Sigmoid colon (tissue), 6 donors: ENCODE measurements at regions not wholly inside any gene's neighbourhood (a gene's known extent, or its start where the extent isn't known, plus 50 kb on each side); places are given as distances from the start of the nearest gene placed in this dataset.

ENCODE experiments used
- DNase-seq: peaks from one replicate; pipeline ENCODE4 v3.0.0-alpha.2; 2019
- H3K27ac ChIP-seq, 4 donors: fragments of 200-600 bp; sonication (generic); one replicate each; pipeline ENCODE4 v1.5.1; 2016 to 2019; ENCODE audit warnings: mild to moderate bottlenecking in 1 of 4
- H3K27me3 ChIP-seq, 3 donors: fragments of 200-600 bp; sonication (generic); one replicate each; pipeline ENCODE4 v1.5.1; 2019; ENCODE audit warnings: mild to moderate bottlenecking in 1 of 3
- H3K36me3 ChIP-seq, 4 donors: fragments of 200-600 bp; sonication (generic); one replicate each; pipeline ENCODE4 v1.5.1; 2016 to 2019
- H3K4me1 ChIP-seq, 4 donors: fragments of 200-600 bp; sonication (generic); one replicate each; pipeline ENCODE4 v1.5.1; 2017 to 2019
- H3K4me3 ChIP-seq, 4 donors: fragments of 200-600 bp; sonication (generic); one replicate each; pipeline ENCODE4 v1.5.1; 2017 to 2019; ENCODE audit warnings: mild to moderate bottlenecking in 2 of 4, moderate library complexity in 1 of 4
- H3K9me3 ChIP-seq, 4 donors: fragments of 200-600 bp in 3 of 4; sonication (generic) in 3 of 4; one replicate each; pipeline versions ENCODE4 v1.5.1 to v1.6.1; 2013 to 2019
- CTCF ChIP-seq, 4 experiments: fragments of 450-650 bp in 3 of 4; fragments of 200-600 bp in 1 of 4; IDR thresholded peaks; one replicate each; pipeline ENCODE4 v1.5.1; 2016 to 2019; ENCODE audit warnings: antibody characterized with exemption in 4 of 4, mild to moderate bottlenecking in 3 of 4, moderate library complexity in 2 of 4
- EP300 ChIP-seq, 4 donors: sonication (generic); formaldehyde crosslinking; IDR thresholded peaks; one replicate each; pipeline ENCODE4 v1.6.1; 2017; ENCODE audit warnings: antibody characterized with exemption in 4 of 4
- POLR2A ChIP-seq, 2 donors: fragments of 450-650 bp; IDR thresholded peaks; one replicate each; pipeline ENCODE4 v1.6.1; 2016; ENCODE audit warnings: antibody characterized with exemption in 2 of 2, mild to moderate bottlenecking in 2 of 2, moderate library complexity in 2 of 2
- POLR2AphosphoS5 ChIP-seq, 4 donors: sonication (generic); formaldehyde crosslinking; IDR thresholded peaks; one replicate each; pipeline ENCODE4 v1.6.1; 2017; ENCODE audit warnings: antibody characterized with exemption in 4 of 4
- WGBS, 2 donors: extraction: QIAGEN DNeasy Blood & Tissue Kit; methylation state at CpG; one replicate each; pipeline ENCODE4 v1.1.7; 2013; 5-methylcytosine and 5-hydroxymethylcytosine counted together
- intact Hi-C: fragments of 100-400 bp; cut with DNase I; formaldehyde crosslinking; loops from one replicate; pipeline ENCODE4 v1.15.1; 2023
- donor health status: healthy with polysubstance abuse.
- donor health status: healthy.

- H3K36me3 ChIP-seq, result no peaks in the 10 kb centered on the region
- TF ChIP-seq POLR2A (IDR thresholded peaks at IDR 0.05) (no peak), EP300 (IDR thresholded peaks at IDR 0.05) (no peak), CTCF (IDR thresholded peaks at IDR 0.05) (no peak), POLR2AphosphoS5 (IDR thresholded peaks at IDR 0.05) (no peak)
- WGBS, 2 donors, result 89 to 94% methylated on average over 4 of the region's 4 CpGs
- no peaks in the 10 kb centered on the region for H3K9me3 ChIP-seq
- intact Hi-C loops, result no loop called here
- H3K27me3 ChIP-seq, result no peaks in the 10 kb centered on the region
- no peak overlapping the region for H3K4me3 ChIP-seq
- H3K27ac ChIP-seq, result no peak overlapping the region
- no peak for DNase-seq
- H3K4me1 ChIP-seq, result no peaks in the 10 kb centered on the region
Observed at GRCh38 chr5:111851631-111852548, 94.9 kb upstream of the NREP start.

DNA sequence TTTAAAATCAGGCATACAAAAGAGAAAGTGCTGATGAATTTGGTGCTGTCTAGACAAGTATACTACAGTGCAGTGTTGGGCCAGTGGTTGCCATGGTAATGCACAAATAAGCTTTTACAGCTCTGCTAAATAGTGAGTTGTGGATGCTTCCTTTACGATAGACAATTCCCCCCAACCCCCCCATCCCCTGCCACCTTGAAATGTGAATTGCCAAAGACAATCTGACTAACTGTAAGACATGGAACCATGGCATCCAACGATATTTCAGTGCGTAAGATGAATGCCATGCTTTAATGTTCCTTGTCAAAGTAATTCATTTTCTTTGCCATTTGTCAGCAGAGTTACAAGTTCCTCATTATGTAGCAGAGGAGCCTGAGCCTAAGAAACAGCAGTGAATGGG lies 91.5 kb upstream of the NREP start:
- no peak overlapping the region for H3K4me3 ChIP-seq
- H3K9me3 ChIP-seq, result no peaks in the 10 kb centered on the region
- H3K4me1 ChIP-seq, result no peaks in the 10 kb centered on the region
- no peak overlapping the region for H3K27ac ChIP-seq
- H3K27me3 ChIP-seq, result no peaks in the 10 kb centered on the region
- no peak for DNase-seq
- intact Hi-C loops, result no loop called here
- H3K36me3 ChIP-seq, result no peaks in the 10 kb centered on the region
- TF ChIP-seq CTCF (IDR thresholded peaks at IDR 0.05) (no peak), POLR2A (IDR thresholded peaks at IDR 0.05) (no peak), POLR2AphosphoS5 (IDR thresholded peaks at IDR 0.05) (no peak), EP300 (IDR thresholded peaks at IDR 0.05) (no peak)
- WGBS, 2 donors, result 55 to 68% methylated on average over 3 of the region's 3 CpGs

- TF ChIP-seq POLR2AphosphoS5 (IDR thresholded peaks at IDR 0.05) (no peak), EP300 (IDR thresholded peaks at IDR 0.05) (no peak), CTCF (IDR thresholded peaks at IDR 0.05) (no peak), POLR2A (IDR thresholded peaks at IDR 0.05) (no peak)
- no peaks in the 10 kb centered on the region for H3K4me1 ChIP-seq
- no peaks in the 10 kb centered on the region for H3K36me3 ChIP-seq
- intact Hi-C loops, result no loop called here
- H3K27ac ChIP-seq, result no peak overlapping the region
- H3K4me3 ChIP-seq, result no peak overlapping the region
- H3K9me3 ChIP-seq, result no peaks in the 10 kb centered on the region
- H3K27me3 ChIP-seq, result no peaks in the 10 kb centered on the region
- no peak for DNase-seq
- 79 to 88% methylated on average over 3 of the region's 3 CpGs for WGBS, 2 donors
Observed at GRCh38 chr5:111847052-111847925, 90.3 kb upstream of the NREP start.

DNA sequence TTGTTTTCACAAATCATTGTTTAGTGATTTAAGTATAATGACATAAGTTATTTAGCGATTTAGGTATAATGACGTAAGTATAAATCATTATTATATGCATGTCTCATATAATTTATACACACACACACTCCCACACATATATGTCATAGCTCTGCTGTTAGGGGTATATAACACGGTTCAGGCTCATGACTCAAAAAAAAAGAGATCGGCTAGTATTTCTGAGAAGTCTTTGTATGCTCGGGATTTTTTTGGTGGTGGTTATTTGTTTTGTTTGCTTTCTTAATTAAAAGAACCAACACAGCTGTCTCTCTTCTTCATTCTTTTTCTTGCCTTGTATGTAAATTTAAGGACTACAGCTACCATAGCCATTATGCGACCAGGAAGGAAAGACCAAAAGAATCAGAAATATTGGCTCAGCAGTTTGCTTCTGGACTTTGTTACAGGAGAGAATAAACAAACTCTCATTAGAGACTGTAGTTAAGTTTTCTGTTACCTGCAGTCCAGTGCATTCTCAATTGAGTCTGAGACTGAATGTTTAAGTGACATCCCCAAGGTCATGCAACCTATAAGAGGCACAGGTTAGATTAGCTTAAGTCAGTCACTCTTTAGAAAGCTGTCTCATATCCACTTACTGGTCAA lies 83.2 kb upstream of the NREP start:
- H3K4me1 ChIP-seq, result no peaks in the 10 kb centered on the region
- intact Hi-C loops, result no loop called here
- H3K36me3 ChIP-seq, result no peaks in the 10 kb centered on the region
- H3K9me3 ChIP-seq, result no peaks in the 10 kb centered on the region
- H3K27ac ChIP-seq, result no peak overlapping the region
- H3K4me3 ChIP-seq, result no peak overlapping the region
- no peaks in the 10 kb centered on the region for H3K27me3 ChIP-seq
- 65 to 74% methylated on average over 6 of the region's 6 CpGs for WGBS, 2 donors
- TF ChIP-seq CTCF (IDR thresholded peaks at IDR 0.05), result no peak
- no peak for TF ChIP-seq EP300 (IDR thresholded peaks at IDR 0.05)
- TF ChIP-seq POLR2A (IDR thresholded peaks at IDR 0.05), result no peak
- no peak for TF ChIP-seq POLR2AphosphoS5 (IDR thresholded peaks at IDR 0.05)
- no peak for DNase-seq
